VCaP (cell line): ENCODE measurements at regions not wholly inside any gene's neighbourhood (a gene's known extent, or its start where the extent isn't known, plus 50 kb on each side); places are given as distances from the start of the nearest gene placed in this dataset.

ENCODE experiments used
- H3K27ac ChIP-seq: fragments of 450-650 bp; 2 replicates; pipeline ENCODE4 v1.5.1; 2017
- CTCF ChIP-seq: fragments of 450-650 bp; conservative IDR thresholded peaks from 2 replicates; pipeline ENCODE4 v1.5.1; 2017; ENCODE audit warnings: mild to moderate bottlenecking, moderate library complexity

- TF ChIP-seq CTCF, result no peak
- H3K27ac ChIP-seq, result no peak overlapping the region
These were observed 63.4 kb upstream of the ZEB2 start for GRCh38 chr2:144583381-144583729.

GRCh38 chr2:144582651-144583380 lies 62.9 kb upstream of the ZEB2 start:
- H3K27ac ChIP-seq, result no peak overlapping the region
- no peak for TF ChIP-seq CTCF

GRCh38 chr2:144580521-144581161 lies 60.7 kb upstream of the ZEB2 start:
- no peak for TF ChIP-seq CTCF
- H3K27ac ChIP-seq, result no peak overlapping the region

- TF ChIP-seq CTCF, result no peak
- H3K27ac ChIP-seq, result no peak overlapping the region
These were observed 59.6 kb upstream of the ZEB2 start for GRCh38 chr2:144579556-144579955.

GRCh38 chr2:144578099-144578498 lies 58.2 kb upstream of the ZEB2 start:
- H3K27ac ChIP-seq, result no peak overlapping the region
- no peak for TF ChIP-seq CTCF

- H3K27ac ChIP-seq, result no peak overlapping the region
- TF ChIP-seq CTCF, result no peak
These were observed 53.1 kb upstream of the ZEB2 start for GRCh38 chr2:144572977-144573376.

GRCh38 chr2:144571770-144572169 lies 51.9 kb upstream of the ZEB2 start:
- no peak overlapping the region for H3K27ac ChIP-seq
- no peak for TF ChIP-seq CTCF
